HUDEP-2 (cell line): ENCODE measurements at regions not wholly inside any gene's neighbourhood (a gene's known extent, or its start where the extent isn't known, plus 50 kb on each side); places are given as distances from the start of the nearest gene placed in this dataset.

ENCODE experiments used
- DNase-seq, 76 experiments: peaks; one replicate each; lab custom pipeline; 2025; ENCODE audit not compliant: unreplicated experiment in 76 of 76; lab: John Stamatoyannopoulos, UW

DNA sequence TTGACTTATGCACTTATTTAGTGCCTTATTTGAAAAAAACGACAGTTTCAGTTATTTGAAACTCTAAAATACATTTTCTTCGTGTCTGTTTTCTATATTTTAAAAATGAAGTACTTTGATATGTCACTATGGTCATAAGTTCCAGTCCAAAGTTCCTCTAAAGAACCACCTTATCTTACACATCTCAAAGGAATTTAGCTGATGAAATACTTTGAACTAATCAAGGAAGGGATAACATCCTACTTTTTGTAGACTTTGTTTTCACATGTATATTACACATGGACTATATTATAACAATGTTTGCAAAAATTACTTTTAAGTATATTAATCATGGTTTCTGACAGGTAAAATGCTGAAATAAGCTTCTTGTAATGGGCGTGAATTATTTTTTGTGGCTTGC is 265.8 kb upstream of the ZNF717 start:
- no peak for DNase-seq

DNA sequence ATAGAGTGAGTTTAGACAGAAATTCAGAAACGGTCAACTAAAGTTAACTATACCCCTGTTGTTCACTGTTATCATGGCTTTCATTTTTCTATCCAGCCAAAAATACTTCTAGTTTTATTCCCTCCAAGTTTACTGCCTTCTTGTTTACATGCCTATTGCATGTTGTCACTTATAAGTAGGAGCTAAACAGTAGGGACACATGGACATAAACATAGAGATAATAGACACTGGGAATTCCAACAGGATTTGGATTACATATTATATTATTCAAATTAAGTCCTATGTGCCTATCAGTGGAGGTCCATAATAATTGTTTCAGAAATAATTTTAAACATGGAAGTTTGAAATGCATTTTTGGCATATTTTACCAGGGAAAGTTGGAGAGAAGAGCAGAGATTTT is 269.1 kb upstream of the ZNF717 start:
- no peak for DNase-seq

DNA sequence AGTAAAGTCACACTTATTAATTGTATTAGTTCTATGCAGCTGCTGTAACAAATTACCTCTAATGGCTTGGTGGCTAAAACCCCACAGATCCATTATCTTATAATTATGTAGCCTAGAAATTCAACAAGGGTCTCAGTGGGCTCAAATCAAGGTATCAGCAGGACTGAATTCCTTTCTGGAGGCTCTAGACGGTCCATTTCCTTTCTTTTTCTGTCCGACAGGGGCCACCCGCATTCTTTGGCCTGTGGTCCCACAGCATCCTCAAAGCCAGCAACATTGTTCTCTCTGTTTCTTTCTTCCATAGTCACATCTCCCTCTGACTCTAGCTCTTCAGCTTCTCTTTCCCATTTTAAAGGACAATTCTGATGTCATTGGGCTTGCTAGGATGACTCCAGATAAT is 276.3 kb upstream of the ZNF717 start:
- no peak for DNase-seq

DNA sequence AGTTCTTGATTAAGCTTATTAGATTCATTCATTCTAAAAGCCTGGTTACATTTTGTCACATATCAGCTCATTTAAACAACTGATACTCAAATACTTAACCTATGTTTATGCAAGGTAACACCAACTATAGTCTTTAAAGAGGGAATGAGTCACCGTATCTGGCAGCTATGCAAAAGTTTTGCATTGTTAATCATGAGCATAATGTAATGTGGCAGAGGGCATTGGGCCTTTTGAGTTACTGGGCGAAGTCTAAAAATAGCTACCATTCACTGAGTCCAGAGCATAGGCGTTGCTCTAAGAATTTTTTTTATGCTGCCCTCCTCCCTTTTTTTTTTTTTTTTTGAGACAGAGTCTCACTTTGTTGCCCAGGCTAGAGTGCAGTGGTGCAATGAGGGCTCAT is 277.7 kb upstream of the ZNF717 start:
- peak in 1 of 76 experiments; percentile 8 for DNase-seq

- no peak for DNase-seq
Measured at GRCh38 chr3:76063811-76064210, 278.5 kb upstream of the ZNF717 start.

DNA sequence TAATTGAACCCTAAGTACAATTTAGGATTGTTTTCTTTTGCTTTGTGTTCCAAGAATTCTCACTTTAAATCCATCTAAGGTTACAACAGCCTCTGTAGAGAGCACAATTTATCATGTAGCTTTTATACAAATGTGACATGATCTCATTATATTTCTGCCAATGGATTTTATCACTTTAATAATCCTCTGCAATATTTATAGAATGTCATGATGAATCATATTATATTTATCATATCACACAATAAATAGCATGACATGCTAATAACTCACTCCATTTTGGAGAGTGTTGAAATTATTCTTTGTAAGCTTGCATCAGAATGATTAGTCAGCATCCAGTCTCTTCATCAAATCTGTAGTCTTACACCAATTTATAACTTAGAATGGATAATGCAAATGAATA is 280.6 kb upstream of the ZNF717 start:
- DNase-seq = no peak

DNA sequence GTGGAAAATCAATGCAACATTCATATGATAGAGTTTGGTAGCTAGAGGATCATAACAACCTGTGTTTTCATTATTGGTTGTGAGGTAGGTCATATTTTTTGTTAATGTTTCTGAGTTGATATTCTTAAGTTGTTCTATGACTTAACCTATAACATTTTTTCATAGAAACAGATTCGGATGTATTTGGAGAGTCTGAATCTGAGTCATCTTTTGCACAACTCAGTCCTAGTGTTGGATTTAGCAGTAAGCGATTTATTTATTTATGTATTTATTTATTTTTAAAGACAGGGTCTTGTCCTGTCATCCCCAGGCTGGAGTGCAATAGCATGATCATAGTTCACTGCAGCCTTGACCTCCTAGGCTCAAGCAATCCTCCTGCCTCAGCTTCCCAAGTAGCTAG is 292.8 kb upstream of the ZNF717 start:
- no peak for DNase-seq

GRCh38 chr3:76083992-76084391 is 298.6 kb upstream of the ZNF717 start:
- DNase-seq = no peak

- DNase-seq = no peak
Measured at GRCh38 chr3:76096036-76096435, 310.7 kb upstream of the ZNF717 start.

- no peak for DNase-seq
Measured at GRCh38 chr3:76096836-76097588, 311.7 kb upstream of the ZNF717 start.

DNA sequence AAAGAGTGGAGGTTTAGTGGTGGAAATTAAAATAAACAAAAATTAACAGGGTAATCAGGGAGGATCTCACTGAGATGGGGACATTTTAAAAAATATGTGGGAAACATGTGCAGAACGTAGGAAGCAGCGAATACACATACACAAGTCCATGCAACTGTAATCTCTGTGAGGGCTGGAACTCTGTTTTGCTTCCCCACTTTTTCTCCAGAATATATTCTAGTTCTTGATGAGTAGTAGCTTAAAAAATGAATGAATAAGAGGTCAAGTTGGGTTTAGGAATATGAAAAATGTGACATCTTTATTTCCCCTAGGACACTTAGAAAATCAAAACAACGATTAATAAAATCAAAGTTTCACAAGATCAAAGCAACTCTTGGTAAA is 312.2 kb upstream of the ZNF717 start:
- no peak for DNase-seq

GRCh38 chr3:76099956-76100355 is 314.6 kb upstream of the ZNF717 start:
- DNase-seq = no peak

DNA sequence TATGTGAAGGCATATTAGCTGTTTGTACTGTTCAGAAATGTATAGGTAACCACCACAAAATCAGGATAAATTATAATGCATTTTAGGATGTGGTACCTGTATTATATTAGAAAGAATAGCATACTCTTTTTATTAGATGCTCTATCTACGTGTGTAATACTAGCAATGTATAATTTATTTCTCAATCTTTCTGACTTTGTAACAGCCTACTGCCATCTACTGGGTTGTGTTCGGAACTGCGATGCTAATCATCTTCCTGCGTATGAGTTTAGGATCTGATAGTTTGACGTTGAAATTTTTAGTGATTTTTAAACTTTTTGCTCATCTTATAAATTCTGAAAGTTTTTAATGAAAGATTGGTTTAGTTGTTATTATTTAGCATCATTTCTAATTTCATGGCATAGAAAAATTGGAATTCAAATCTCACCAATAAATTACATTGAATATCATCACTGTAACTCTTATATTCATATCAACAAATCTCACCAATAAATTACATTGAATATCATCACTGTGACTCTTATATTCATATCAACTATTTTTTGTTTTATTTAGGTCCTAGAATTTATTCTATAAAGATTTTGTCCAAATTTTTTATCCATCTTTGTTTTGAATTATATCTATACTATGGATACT is 322.7 kb upstream of the ZNF717 start:
- DNase-seq = peak in 3 of 76 experiments; percentile 5 to 23 (median 9)

- DNase-seq = no peak
Measured at GRCh38 chr3:76111808-76112207, 326.5 kb upstream of the ZNF717 start.

GRCh38 chr3:76122007-76122406 is 336.7 kb upstream of the ZNF717 start:
- peak in 1 of 76 experiments; percentile 7 for DNase-seq

- DNase-seq = no peak
Measured at GRCh38 chr3:76129441-76129840, 344.1 kb upstream of the ZNF717 start.

GRCh38 chr3:76131396-76132153 is 346.2 kb upstream of the ZNF717 start:
- DNase-seq = no peak

- no peak for DNase-seq
Measured at GRCh38 chr3:76132154-76132470, 346.8 kb upstream of the ZNF717 start.

GRCh38 chr3:76134166-76134565 is 348.8 kb upstream of the ZNF717 start:
- DNase-seq = no peak

- DNase-seq = no peak
Measured at GRCh38 chr3:76138921-76139320, 353.6 kb upstream of the ZNF717 start.

DNA sequence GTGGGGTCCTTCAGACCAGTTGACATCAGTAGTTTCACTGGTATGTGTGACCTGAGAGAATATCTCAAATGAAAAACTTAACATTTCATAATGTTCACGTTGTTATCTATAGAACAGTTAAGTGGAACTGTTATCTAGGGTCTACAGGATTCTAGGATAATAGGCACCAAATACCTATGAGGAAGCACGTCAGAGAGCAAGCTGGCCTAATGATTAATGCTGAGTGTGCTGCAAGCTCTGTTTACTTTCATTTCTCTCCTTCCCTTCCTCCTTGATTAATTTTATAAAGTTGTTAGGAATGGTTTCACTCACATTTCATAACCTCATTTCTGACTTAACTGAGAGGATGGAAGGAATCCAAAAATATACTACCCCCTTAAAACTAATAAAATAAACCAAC is 362.5 kb upstream of the ZNF717 start:
- no peak for DNase-seq

- DNase-seq = no peak
Measured at GRCh38 chr3:76152028-76152427, 366.7 kb upstream of the ZNF717 start.
